Mesenchymal stem cell (in vitro differentiated cells and primary cell): ENCODE measurements at regions not wholly inside any gene's neighbourhood (a gene's known extent, or its start where the extent isn't known, plus 50 kb on each side); places are given as distances from the start of the nearest gene placed in this dataset.

Experiments
- DNase-seq: peaks from one replicate; pipeline ENCODE4 v3.0.0-alpha.2; 2013
- H2AFZ ChIP-seq: one replicate; pipeline ENCODE4 v1.6.1; 2013; ENCODE audit warnings: low read depth, mild to moderate bottlenecking, control low read depth, inconsistent platforms, low read length, moderate library complexity
- H2AK5ac ChIP-seq: 2 replicates; pipeline ENCODE4 v1.6.1; 2013; ENCODE audit warnings: low read length, moderate library complexity, mild to moderate bottlenecking, inconsistent platforms; ENCODE audit not compliant: severe bottlenecking
- H2BK120ac ChIP-seq: one replicate; pipeline ENCODE4 v1.6.1; 2013; ENCODE audit warnings: low read depth, mild to moderate bottlenecking, inconsistent platforms, low read length, moderate library complexity
- H2BK12ac ChIP-seq, 2 experiments: one replicate each; pipeline ENCODE4 v1.6.1; 2013; ENCODE audit warnings: inconsistent platforms in 2 of 2, low read length in 2 of 2, mild to moderate bottlenecking in 2 of 2, moderate library complexity in 2 of 2, control low read depth in 1 of 2
- H2BK15ac ChIP-seq: one replicate; pipeline ENCODE4 v1.6.1; 2013; ENCODE audit warnings: mild to moderate bottlenecking, low read depth, inconsistent platforms; ENCODE audit not compliant: poor library complexity, severe bottlenecking
- H2BK5ac ChIP-seq: 2 replicates; pipeline ENCODE4 v1.6.1; 2013; ENCODE audit warnings: low read depth, mild to moderate bottlenecking, low read length, control low read depth, inconsistent platforms; ENCODE audit not compliant: poor library complexity, severe bottlenecking
- H3K14ac ChIP-seq, 2 experiments: one replicate each; pipeline ENCODE4 v1.6.1; 2013; ENCODE audit warnings: inconsistent platforms in 2 of 2, low read length in 2 of 2, control low read depth in 1 of 2, mild to moderate bottlenecking in 1 of 2, moderate library complexity in 1 of 2
- H3K18ac ChIP-seq, 2 experiments: one replicate each; pipeline ENCODE4 v1.6.1; 2013; ENCODE audit warnings: inconsistent platforms in 2 of 2, low read length in 2 of 2, control low read depth in 1 of 2, low read depth in 1 of 2, mild to moderate bottlenecking in 1 of 2
- H3K23ac ChIP-seq, 2 experiments: one replicate each; pipeline ENCODE4 v1.6.1; 2013; ENCODE audit warnings: inconsistent platforms in 2 of 2, low read length in 2 of 2, mild to moderate bottlenecking in 2 of 2, moderate library complexity in 2 of 2, control low read depth in 1 of 2
- H3K27ac ChIP-seq: 2 replicates; pipeline ENCODE4 v1.5.1; 2013; ENCODE audit warnings: mild to moderate bottlenecking, moderate library complexity, low read length, control low read depth, inconsistent platforms; ENCODE audit not compliant: poor library complexity, severe bottlenecking
- H3K27me3 ChIP-seq, 2 experiments: 2 replicates each; pipeline versions ENCODE4 v1.6.1 to v1.7.0; 2013; ENCODE audit warnings: low read length in 2 of 2, mild to moderate bottlenecking in 2 of 2, moderate library complexity in 2 of 2, control low read depth in 1 of 2, inconsistent platforms in 1 of 2; ENCODE audit not compliant: control insufficient read depth in 1 of 2, insufficient read depth in 1 of 2
- H3K36me3 ChIP-seq, 2 experiments: 2 replicates each; pipeline versions ENCODE4 v1.6.1 to v1.7.0; 2013; ENCODE audit warnings: low read length in 2 of 2, control low read depth in 1 of 2, inconsistent platforms in 1 of 2, low read depth in 1 of 2, mild to moderate bottlenecking in 1 of 2; ENCODE audit not compliant: insufficient read depth in 2 of 2, control insufficient read depth in 1 of 2
- H3K4ac ChIP-seq, 2 experiments: one replicate each; pipeline ENCODE4 v1.6.1; 2013; ENCODE audit warnings: inconsistent platforms in 2 of 2, low read length in 2 of 2, mild to moderate bottlenecking in 2 of 2, moderate library complexity in 2 of 2, control low read depth in 1 of 2, low read depth in 1 of 2
- H3K4me1 ChIP-seq: 2 replicates; pipeline ENCODE4 v1.6.1; 2013; ENCODE audit warnings: low read depth, low read length, control low read depth; ENCODE audit not compliant: control insufficient read depth, insufficient read depth
- H3K4me2 ChIP-seq: 2 replicates; pipeline ENCODE4 v1.6.1; 2013; ENCODE audit warnings: low read length, mild to moderate bottlenecking, inconsistent platforms; ENCODE audit not compliant: poor library complexity, severe bottlenecking
- H3K4me3 ChIP-seq, 2 experiments: 2 replicates each; pipeline versions ENCODE4 v1.5.1 to v1.7.0; 2013; ENCODE audit warnings: low read length in 2 of 2, mild to moderate bottlenecking in 2 of 2, control low read depth in 1 of 2, low read depth in 1 of 2; ENCODE audit not compliant: insufficient read depth in 1 of 2
- H3K79me1 ChIP-seq: replicated peaks from 2 replicates; pipeline ENCODE4 v1.6.1; 2013; ENCODE audit warnings: mild to moderate bottlenecking, control low read depth, low read length, inconsistent platforms; ENCODE audit not compliant: poor library complexity, severe bottlenecking
- H3K9ac ChIP-seq: 2 replicates; pipeline ENCODE4 v1.7.0; 2013; ENCODE audit warnings: mild to moderate bottlenecking, low read length, moderate library complexity
- H3K9me3 ChIP-seq: 2 replicates; pipeline ENCODE4 v1.7.0; 2013; ENCODE audit warnings: mild to moderate bottlenecking, low read length; ENCODE audit not compliant: control insufficient read depth
- H4K8ac ChIP-seq: one replicate; pipeline ENCODE4 v1.6.1; 2013; ENCODE audit warnings: inconsistent platforms, mild to moderate bottlenecking, low read length, moderate library complexity
- H4K91ac ChIP-seq: one replicate; pipeline ENCODE4 v1.6.1; 2013; ENCODE audit warnings: mild to moderate bottlenecking, low read length, inconsistent platforms
- WGBS: methylation state at CpG from one replicate; pipeline ENCODE4 v1.1.7; 2013; ENCODE audit warnings: mixed read lengths; 5-methylcytosine and 5-hydroxymethylcytosine counted together

GRCh38 chr6:120355822-120356221, 978.5 kb downstream of the TBC1D32 start:
- H3K27ac ChIP-seq = no peak overlapping the region
- no peaks in the 10 kb centered on the region for H3K4me1 ChIP-seq
- no peak overlapping the region for H3K4ac ChIP-seq
- H3K79me1 ChIP-seq = no peaks in the 10 kb centered on the region
- H3K4me3 ChIP-seq = no peak overlapping the region
- H2BK120ac ChIP-seq = no peak overlapping the region
- no peak overlapping the region for H3K4me2 ChIP-seq
- no peak overlapping the region for H2BK5ac ChIP-seq
- H4K8ac ChIP-seq = no peak overlapping the region
- peaks cover 14% of the 10 kb centered on the region for H3K9me3 ChIP-seq
- no peak overlapping the region for H2AK5ac ChIP-seq
- H2AFZ ChIP-seq = no peak overlapping the region
- no peak overlapping the region for H2BK12ac ChIP-seq
- no peak overlapping the region for H2BK15ac ChIP-seq
- WGBS = no CpG with 5 or more reads among the region's 1 CpG
- no peak overlapping the region for H4K91ac ChIP-seq
- no peaks in the 10 kb centered on the region for H3K27me3 ChIP-seq
- H3K9ac ChIP-seq = no peak overlapping the region
- no peak overlapping the region for H3K14ac ChIP-seq
- no peak overlapping the region for H3K23ac ChIP-seq
- H3K18ac ChIP-seq = no peak overlapping the region
- no peak for DNase-seq
- no peaks in the 10 kb centered on the region for H3K36me3 ChIP-seq

- no peak overlapping the region for H3K14ac ChIP-seq
- H3K27me3 ChIP-seq = no peaks in the 10 kb centered on the region
- peaks cover 7% of the 10 kb centered on the region for H3K9me3 ChIP-seq
- H3K27ac ChIP-seq = no peak overlapping the region
- H3K4me1 ChIP-seq = no peaks in the 10 kb centered on the region
- no peak overlapping the region for H3K18ac ChIP-seq
- 73% methylated on average over 1 of the region's 1 CpG for WGBS
- no peaks in the 10 kb centered on the region for H3K36me3 ChIP-seq
- H2BK5ac ChIP-seq = no peak overlapping the region
- H3K4ac ChIP-seq = no peak overlapping the region
- no peak overlapping the region for H3K9ac ChIP-seq
- H3K23ac ChIP-seq = no peak overlapping the region
- H2AFZ ChIP-seq = no peak overlapping the region
- no peak overlapping the region for H4K91ac ChIP-seq
- H4K8ac ChIP-seq = no peak overlapping the region
- no peaks in the 10 kb centered on the region for H3K79me1 ChIP-seq
- H2AK5ac ChIP-seq = no peak overlapping the region
- no peak overlapping the region for H3K4me3 ChIP-seq
- H3K4me2 ChIP-seq = no peak overlapping the region
- H2BK15ac ChIP-seq = no peak overlapping the region
- DNase-seq = no peak
- H2BK12ac ChIP-seq = no peak overlapping the region
- H2BK120ac ChIP-seq = no peak overlapping the region
These were observed 979.7 kb downstream of the TBC1D32 start for GRCh38 chr6:120354452-120355098.

- no peak for DNase-seq
- H3K27ac ChIP-seq = no peak overlapping the region
- H4K91ac ChIP-seq = no peak overlapping the region
- no peak overlapping the region for H3K18ac ChIP-seq
- no peaks in the 10 kb centered on the region for H3K79me1 ChIP-seq
- H2AFZ ChIP-seq = no peak overlapping the region
- no peak overlapping the region for H3K4ac ChIP-seq
- no peaks in the 10 kb centered on the region for H3K27me3 ChIP-seq
- no peak overlapping the region for H3K9ac ChIP-seq
- H2AK5ac ChIP-seq = no peak overlapping the region
- no peaks in the 10 kb centered on the region for H3K36me3 ChIP-seq
- no peak overlapping the region for H2BK5ac ChIP-seq
- no peaks in the 10 kb centered on the region for H3K9me3 ChIP-seq
- H3K14ac ChIP-seq = no peak overlapping the region
- H3K4me1 ChIP-seq = no peaks in the 10 kb centered on the region
- no peak overlapping the region for H3K4me3 ChIP-seq
- H4K8ac ChIP-seq = no peak overlapping the region
- H2BK120ac ChIP-seq = no peak overlapping the region
- H2BK12ac ChIP-seq = no peak overlapping the region
- H2BK15ac ChIP-seq = no peak overlapping the region
- H3K4me2 ChIP-seq = no peak overlapping the region
- H3K23ac ChIP-seq = no peak overlapping the region
These were observed 981.8 kb downstream of the TBC1D32 start for GRCh38 chr6:120352491-120352890.

- Histone ChIP-seq H4K8ac (no peak overlapping the region), H2BK5ac (no peak overlapping the region), H3K4ac (no peak overlapping the region), H4K91ac (no peak overlapping the region), H3K4me1 (no peaks in the 10 kb centered on the region), H3K79me1 (no peaks in the 10 kb centered on the region), H3K9me3 (no peaks in the 10 kb centered on the region), H3K4me2 (no peak overlapping the region), H3K27me3 (no peaks in the 10 kb centered on the region), H3K23ac (no peak overlapping the region), H3K27ac (no peak overlapping the region), H3K18ac (no peak overlapping the region), H3K14ac (no peak overlapping the region), H2AK5ac (no peak overlapping the region), H3K9ac (no peak overlapping the region), H2AFZ (no peak overlapping the region), H3K4me3 (no peak overlapping the region), H3K36me3 (no peaks in the 10 kb centered on the region), H2BK120ac (no peak overlapping the region), H2BK15ac (no peak overlapping the region), H2BK12ac (no peak overlapping the region)
- DNase-seq = no peak
- 89% methylated on average over 2 of the region's 2 CpGs for WGBS
These were observed 985.4 kb downstream of the TBC1D32 start for GRCh38 chr6:120348926-120349325.
